Ovary (tissue), 3 donors: ENCODE measurements at regions not wholly inside any gene's neighbourhood (a gene's known extent, or its start where the extent isn't known, plus 50 kb on each side); places are given as distances from the start of the nearest gene placed in this dataset.

Experiments used
- CTCF ChIP-seq, 3 donors: fragments of 450-650 bp in 2 of 3; fragments of 200-600 bp in 1 of 3; IDR thresholded peaks; one replicate each; pipeline versions ENCODE4 v1.5.1 to v1.8.0; 2016 to 2022; ENCODE audit warnings: antibody characterized with exemption in 3 of 3, mild to moderate bottlenecking in 1 of 3
- EP300 ChIP-seq: sonication (generic); formaldehyde crosslinking; IDR thresholded peaks from one replicate; pipeline ENCODE4 v1.6.1; 2017; ENCODE audit warnings: antibody characterized with exemption
- POLR2A ChIP-seq: fragments of 450-650 bp; IDR thresholded peaks from one replicate; pipeline ENCODE4 v1.6.1; 2017; ENCODE audit warnings: antibody characterized with exemption, mild to moderate bottlenecking, moderate library complexity
- donor health status: DM: no; HTN: no; CAD: no.

DNA sequence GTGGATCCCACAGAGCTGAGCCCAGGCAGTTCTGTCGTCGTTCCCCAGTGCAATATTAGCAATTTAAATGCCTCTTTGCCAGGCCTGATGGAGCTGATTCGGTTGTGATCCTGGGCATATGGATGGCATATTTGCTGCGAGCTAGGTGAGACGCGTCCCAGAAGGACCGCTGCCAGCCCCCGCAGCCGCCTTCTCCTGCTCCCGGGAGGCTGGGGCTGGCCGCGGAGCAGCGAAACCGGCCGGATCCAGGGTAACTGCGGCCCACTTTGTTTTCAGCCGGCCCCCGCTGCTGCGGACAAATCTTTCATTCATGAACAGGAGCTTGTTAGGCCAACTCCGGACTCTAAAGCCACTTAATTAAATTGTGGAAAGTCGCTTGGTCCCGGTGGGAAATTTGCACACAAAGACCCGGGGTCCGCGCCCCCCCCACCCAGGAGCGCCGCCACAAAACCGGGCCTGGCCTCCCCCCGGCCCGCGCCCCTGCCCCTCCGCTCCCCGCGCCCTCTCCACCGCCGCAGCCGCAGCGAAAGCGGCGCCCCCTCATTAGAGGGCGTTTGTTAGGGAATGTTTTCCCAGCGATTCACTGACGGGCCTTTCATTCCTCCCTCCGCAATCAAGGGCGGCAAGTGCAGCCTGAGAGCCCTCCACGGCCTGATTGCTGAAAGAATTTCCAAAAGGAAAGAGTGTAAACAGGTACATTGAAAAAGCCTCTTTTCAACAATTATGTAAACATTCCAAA, 383.3 kb downstream of the RRAGC start:
- TF ChIP-seq CTCF (IDR thresholded peaks at IDR 0.05) (no peak), EP300 (no peak), POLR2A (no peak)
